Parathyroid adenoma (tissue), 2 donors: ENCODE measurements at regions not wholly inside any gene's neighbourhood (a gene's known extent, or its start where the extent isn't known, plus 50 kb on each side); places are given as distances from the start of the nearest gene placed in this dataset.
"Not testable (repeated sequence)": the region's sequence is repeated elsewhere in the genome, so short reads cannot be mapped to it uniquely, and the experiment has no call there.

Source experiments
- H2AFZ ChIP-seq: fragments of 300-600 bp; sonication (generic); one replicate; pipeline ENCODE4 v1.7.0; 2017; ENCODE audit warnings: antibody characterized with exemption, mild to moderate bottlenecking
- H3K27ac ChIP-seq: fragments of 300-600 bp; sonication (generic); one replicate; pipeline ENCODE4 v1.7.0; 2017
- H3K27me3 ChIP-seq: fragments of 300-600 bp; sonication (generic); one replicate; pipeline ENCODE4 v1.7.0; 2017; ENCODE audit warnings: low read length; ENCODE audit not compliant: control insufficient read depth, insufficient read depth
- H3K36me3 ChIP-seq: fragments of 300-600 bp; sonication (generic); one replicate; pipeline ENCODE4 v1.7.0; 2017; ENCODE audit warnings: low read length; ENCODE audit not compliant: control insufficient read depth, insufficient read depth
- H3K4me1 ChIP-seq: fragments of 300-600 bp; sonication (generic); one replicate; pipeline ENCODE4 v1.7.0; 2017; ENCODE audit warnings: control low read depth
- H3K4me2 ChIP-seq: fragments of 300-600 bp; sonication (generic); one replicate; pipeline ENCODE4 v1.7.0; 2017; ENCODE audit warnings: low read length
- H3K4me3 ChIP-seq: fragments of 300-600 bp; sonication (generic); one replicate; pipeline ENCODE4 v1.7.0; 2017; ENCODE audit warnings: low read depth, low read length
- H3K79me2 ChIP-seq: fragments of 300-600 bp; sonication (generic); one replicate; pipeline ENCODE4 v1.7.0; 2017; ENCODE audit warnings: control low read depth
- H3K9ac ChIP-seq: fragments of 300-600 bp; sonication (generic); one replicate; pipeline ENCODE4 v1.7.0; 2017; ENCODE audit warnings: mild to moderate bottlenecking
- H3K9me3 ChIP-seq: fragments of 300-600 bp; sonication (generic); one replicate; pipeline ENCODE4 v1.7.0; 2017; ENCODE audit warnings: low read length; ENCODE audit not compliant: control insufficient read depth
- CTCF ChIP-seq: fragments of 300-600 bp; sonication (generic); IDR thresholded peaks from one replicate; pipeline ENCODE4 v1.7.0; 2017; ENCODE audit warnings: antibody characterized with exemption, mild to moderate bottlenecking
- donor health status: primary hyperparathyroidism.

GRCh38 chr4:64729561-64729960 is 320.3 kb upstream of the TECRL start:
- H3K9me3 ChIP-seq: no peaks in the 10 kb centered on the region
- no peaks in the 10 kb centered on the region for H3K36me3 ChIP-seq
- no peaks in the 10 kb centered on the region for H3K79me2 ChIP-seq
- no peaks in the 10 kb centered on the region for H3K4me1 ChIP-seq
- no peak for TF ChIP-seq CTCF
- H3K27ac ChIP-seq: no peak overlapping the region
- no peak overlapping the region for H3K4me3 ChIP-seq
- no peak overlapping the region for H2AFZ ChIP-seq
- no peak overlapping the region for H3K4me2 ChIP-seq
- H3K9ac ChIP-seq: no peak overlapping the region
- no peaks in the 10 kb centered on the region for H3K27me3 ChIP-seq

GRCh38 chr4:64727960-64728359 is 318.7 kb upstream of the TECRL start:
- Histone ChIP-seq H3K4me2 (no peak overlapping the region), H3K4me3 (no peak overlapping the region), H3K27ac (no peak overlapping the region), H3K27me3 (no peaks in the 10 kb centered on the region), H3K9me3 (no peaks in the 10 kb centered on the region), H2AFZ (no peak overlapping the region), H3K9ac (no peak overlapping the region), H3K79me2 (no peaks in the 10 kb centered on the region), H3K36me3 (no peaks in the 10 kb centered on the region), H3K4me1 (no peaks in the 10 kb centered on the region)
- no peak for TF ChIP-seq CTCF

DNA sequence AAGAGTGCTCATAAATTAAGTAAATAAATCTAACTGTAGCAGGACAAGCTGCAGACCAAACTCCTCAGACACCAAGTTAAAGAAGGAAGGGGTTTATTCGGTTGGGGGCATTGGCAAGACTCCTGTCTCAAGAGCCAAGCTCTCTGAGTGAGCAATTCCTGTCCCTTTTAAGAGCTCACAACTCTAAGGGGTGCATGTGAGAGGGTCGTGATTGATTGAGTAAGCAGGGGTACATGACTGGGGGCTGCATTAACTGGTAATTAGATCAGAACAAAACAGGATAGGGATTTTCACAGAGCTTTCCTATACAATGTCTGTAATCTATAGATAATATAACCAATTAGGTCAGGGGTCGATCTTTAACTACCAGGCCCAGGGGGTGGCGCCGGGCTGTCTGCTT is 318.1 kb upstream of the TECRL start:
- not testable (repeated sequence) for H3K9me3 ChIP-seq, H3K36me3 ChIP-seq, H3K9ac ChIP-seq

GRCh38 chr4:64724689-64725088 is 315.4 kb upstream of the TECRL start:
- no peak overlapping the region for H3K4me2 ChIP-seq
- no peaks in the 10 kb centered on the region for H3K79me2 ChIP-seq
- TF ChIP-seq CTCF: no peak
- H3K4me3 ChIP-seq: no peak overlapping the region
- no peak overlapping the region for H3K9ac ChIP-seq
- H3K27ac ChIP-seq: no peak overlapping the region
- no peaks in the 10 kb centered on the region for H3K9me3 ChIP-seq
- no peak overlapping the region for H2AFZ ChIP-seq
- no peaks in the 10 kb centered on the region for H3K27me3 ChIP-seq
- no peaks in the 10 kb centered on the region for H3K4me1 ChIP-seq
- H3K36me3 ChIP-seq: no peaks in the 10 kb centered on the region

More for the DNA sequence above, 318.1 kb upstream of the TECRL start:
- H2AFZ ChIP-seq, H3K27me3 ChIP-seq, H3K4me1 ChIP-seq, H3K4me2 ChIP-seq, H3K4me3 ChIP-seq, H3K79me2 ChIP-seq, H3K27ac ChIP-seq: not testable (repeated sequence)

GRCh38 chr4:64721106-64721505 is 311.9 kb upstream of the TECRL start:
- H3K9ac ChIP-seq: no peak overlapping the region
- H3K9me3 ChIP-seq: no peaks in the 10 kb centered on the region
- H3K4me2 ChIP-seq: no peak overlapping the region
- TF ChIP-seq CTCF: no peak
- no peaks in the 10 kb centered on the region for H3K36me3 ChIP-seq
- H3K4me3 ChIP-seq: no peak overlapping the region
- no peaks in the 10 kb centered on the region for H3K4me1 ChIP-seq
- no peaks in the 10 kb centered on the region for H3K27me3 ChIP-seq
- no peak overlapping the region for H2AFZ ChIP-seq
- no peaks in the 10 kb centered on the region for H3K79me2 ChIP-seq
- no peak overlapping the region for H3K27ac ChIP-seq
